ENCODE measurements at regions not wholly inside any gene's neighbourhood (a gene's known extent, or its start where the extent isn't known, plus 50 kb on each side); places are given as distances from the start of the nearest gene placed in this dataset.

GRCh38 chr11:97398246-97398645 is 1008.4 kb downstream of the JRKL start:
- TF ChIP-seq, protein P1, sequence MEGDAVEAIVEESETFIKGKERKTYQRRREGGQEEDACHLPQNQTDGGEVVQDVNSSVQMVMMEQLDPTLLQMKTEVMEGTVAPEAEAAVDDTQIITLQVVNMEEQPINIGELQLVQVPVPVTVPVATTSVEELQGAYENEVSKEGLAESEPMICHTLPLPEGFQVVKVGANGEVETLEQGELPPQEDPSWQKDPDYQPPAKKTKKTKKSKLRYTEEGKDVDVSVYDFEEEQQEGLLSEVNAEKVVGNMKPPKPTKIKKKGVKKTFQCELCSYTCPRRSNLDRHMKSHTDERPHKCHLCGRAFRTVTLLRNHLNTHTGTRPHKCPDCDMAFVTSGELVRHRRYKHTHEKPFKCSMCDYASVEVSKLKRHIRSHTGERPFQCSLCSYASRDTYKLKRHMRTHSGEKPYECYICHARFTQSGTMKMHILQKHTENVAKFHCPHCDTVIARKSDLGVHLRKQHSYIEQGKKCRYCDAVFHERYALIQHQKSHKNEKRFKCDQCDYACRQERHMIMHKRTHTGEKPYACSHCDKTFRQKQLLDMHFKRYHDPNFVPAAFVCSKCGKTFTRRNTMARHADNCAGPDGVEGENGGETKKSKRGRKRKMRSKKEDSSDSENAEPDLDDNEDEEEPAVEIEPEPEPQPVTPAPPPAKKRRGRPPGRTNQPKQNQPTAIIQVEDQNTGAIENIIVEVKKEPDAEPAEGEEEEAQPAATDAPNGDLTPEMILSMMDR (conservative IDR thresholded peaks at IDR 0.05), result no peak
- TF ChIP-seq EZH2 (IDR thresholded peaks at IDR 0.05; ENCODE audit: low read depth), result no peak

Data from PC-9 (cell line).